OCI-LY3 (cell line): ENCODE measurements at regions not wholly inside any gene's neighbourhood (a gene's known extent, or its start where the extent isn't known, plus 50 kb on each side); places are given as distances from the start of the nearest gene placed in this dataset.

ENCODE experiments used
- H2AFZ ChIP-seq: fragments of 200-600, 300-600 bp; shearing (Covaris generic); 2 replicates; pipeline ENCODE4 v1.6.0; 2014; ENCODE audit warnings: antibody characterized with exemption, low read depth, low read length
- H3K27ac ChIP-seq: fragments of 200-600, 300-600 bp; sonication (generic); 2 replicates; pipeline ENCODE4 v1.5.1; 2014; ENCODE audit warnings: mild to moderate bottlenecking, low read length, moderate library complexity, mixed read lengths
- H3K27me3 ChIP-seq: fragments of 200-600, 300-600 bp; sonication (generic); 2 replicates; pipeline ENCODE4 v1.6.1; 2014; ENCODE audit warnings: low read depth, low read length, mixed read lengths
- H3K36me3 ChIP-seq: fragments of 200-600, 300-600 bp; sonication (generic); replicated peaks from 2 replicates; pipeline ENCODE3; 2014; ENCODE audit warnings: low read depth, low read length, mixed read lengths
- H3K4me1 ChIP-seq: fragments of 300-600, 200-600 bp; sonication (generic); 2 replicates; pipeline ENCODE4 v1.6.1; 2014; ENCODE audit warnings: low read length, mixed read lengths
- H3K4me2 ChIP-seq: fragments of 200-600, 300-600 bp; sonication (generic); 2 replicates; pipeline ENCODE4 v1.6.1; 2014; ENCODE audit warnings: low read length, mixed read lengths
- H3K4me3 ChIP-seq: fragments of 300-600, 200-600 bp; sonication (generic); 2 replicates; pipeline ENCODE4 v1.5.1; 2014; ENCODE audit warnings: antibody characterized with exemption, mild to moderate bottlenecking, low read length, moderate library complexity
- H3K79me2 ChIP-seq: fragments of 300-600, 200-600 bp; shearing (Covaris generic); 2 replicates; pipeline ENCODE4 v1.6.1; 2014; ENCODE audit warnings: mild to moderate bottlenecking, low read length, mixed read lengths
- H3K9ac ChIP-seq: fragments of 300-600, 200-600 bp; shearing (Covaris generic); 2 replicates; pipeline ENCODE4 v1.6.0; 2014; ENCODE audit warnings: mild to moderate bottlenecking, low read length, moderate library complexity
- H3K9me3 ChIP-seq: fragments of 200-600, 300-600 bp; shearing (Covaris generic); 2 replicates; pipeline ENCODE4 v1.6.1; 2014; ENCODE audit warnings: low read length, mixed read lengths; ENCODE audit not compliant: insufficient read depth
- H4K20me1 ChIP-seq: fragments of 200-600, 300-600 bp; sonication (generic); 2 replicates; pipeline ENCODE4 v1.6.1; 2016; ENCODE audit warnings: low read length, mixed read lengths; ENCODE audit not compliant: insufficient read depth
- EZH2phosphoT487 ChIP-seq: fragments of 200-600 bp; shearing (Covaris generic); IDR thresholded peaks from 2 replicates; pipeline ENCODE4 v1.6.1; 2018; ENCODE audit warnings: antibody characterized with exemption, mixed run types, low read depth
- TF ChIP-seq, protein P1 (sequence below): fragments of 200-600, 300-600 bp; sonication (generic); IDR thresholded peaks from 2 replicates; pipeline ENCODE4 v1.5.1; 2014; ENCODE audit warnings: antibody characterized with exemption, low read length, low read depth

DNA sequence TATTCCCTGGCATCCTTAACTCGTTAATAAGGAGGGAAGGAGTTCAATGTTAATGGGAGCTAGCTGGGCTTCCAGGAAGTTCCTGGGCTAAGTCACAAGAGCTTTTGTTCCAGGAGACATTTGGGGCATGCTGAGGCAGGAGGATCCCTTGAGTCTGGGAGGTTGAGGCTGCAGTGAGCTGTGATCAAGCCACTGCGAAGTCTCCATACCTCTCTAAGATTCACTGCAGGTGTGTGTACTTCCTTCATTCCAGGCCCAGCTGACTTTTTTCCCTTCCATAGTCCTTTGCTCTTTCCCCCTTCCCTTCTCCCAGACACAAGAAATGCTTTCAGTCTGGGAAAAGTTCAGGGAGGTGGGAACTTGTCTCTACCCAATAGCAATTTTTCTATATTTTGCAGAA lies 489.8 kb downstream of the NPIPA7 start:
- Histone ChIP-seq H3K9ac (no peak overlapping the region), H4K20me1 (no peaks in the 10 kb centered on the region), H3K4me3 (no peak overlapping the region), H3K9me3 (no peaks in the 10 kb centered on the region), H3K27me3 (peaks cover 34% of the 10 kb centered on the region; the same call in 1 of the 2 replicates), H3K4me1 (no peaks in the 10 kb centered on the region), H3K36me3 (no peaks in the 10 kb centered on the region), H3K27ac (no peak overlapping the region), H3K4me2 (no peak overlapping the region), H2AFZ (no peak overlapping the region), H3K79me2 (no peaks in the 10 kb centered on the region)
- TF ChIP-seq, protein P1, sequence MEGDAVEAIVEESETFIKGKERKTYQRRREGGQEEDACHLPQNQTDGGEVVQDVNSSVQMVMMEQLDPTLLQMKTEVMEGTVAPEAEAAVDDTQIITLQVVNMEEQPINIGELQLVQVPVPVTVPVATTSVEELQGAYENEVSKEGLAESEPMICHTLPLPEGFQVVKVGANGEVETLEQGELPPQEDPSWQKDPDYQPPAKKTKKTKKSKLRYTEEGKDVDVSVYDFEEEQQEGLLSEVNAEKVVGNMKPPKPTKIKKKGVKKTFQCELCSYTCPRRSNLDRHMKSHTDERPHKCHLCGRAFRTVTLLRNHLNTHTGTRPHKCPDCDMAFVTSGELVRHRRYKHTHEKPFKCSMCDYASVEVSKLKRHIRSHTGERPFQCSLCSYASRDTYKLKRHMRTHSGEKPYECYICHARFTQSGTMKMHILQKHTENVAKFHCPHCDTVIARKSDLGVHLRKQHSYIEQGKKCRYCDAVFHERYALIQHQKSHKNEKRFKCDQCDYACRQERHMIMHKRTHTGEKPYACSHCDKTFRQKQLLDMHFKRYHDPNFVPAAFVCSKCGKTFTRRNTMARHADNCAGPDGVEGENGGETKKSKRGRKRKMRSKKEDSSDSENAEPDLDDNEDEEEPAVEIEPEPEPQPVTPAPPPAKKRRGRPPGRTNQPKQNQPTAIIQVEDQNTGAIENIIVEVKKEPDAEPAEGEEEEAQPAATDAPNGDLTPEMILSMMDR = no peak
- TF ChIP-seq EZH2phosphoT487 = no peak

DNA sequence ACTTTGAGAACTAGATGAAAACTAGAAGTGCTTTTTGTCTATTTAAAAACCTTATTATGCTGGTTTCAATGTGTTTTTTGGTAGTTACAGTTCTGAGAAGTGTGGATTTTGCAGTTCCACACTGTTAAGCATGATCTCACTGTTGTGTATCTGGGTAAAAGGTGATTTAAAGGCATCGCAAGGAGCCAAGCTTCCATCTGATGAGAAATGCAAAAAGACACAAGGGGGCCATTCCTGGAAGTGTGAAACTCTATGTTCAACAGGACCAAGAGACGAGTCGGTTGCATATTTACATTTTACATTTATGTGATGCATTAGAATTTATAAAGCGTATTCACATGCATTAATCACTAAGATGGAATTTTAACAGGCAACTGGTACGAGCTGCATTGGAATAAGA lies 490.8 kb downstream of the NPIPA7 start:
- no peak overlapping the region for H3K4me3 ChIP-seq
- H3K9ac ChIP-seq = no peak overlapping the region
- H3K79me2 ChIP-seq = no peaks in the 10 kb centered on the region
- no peak for TF ChIP-seq EZH2phosphoT487
- TF ChIP-seq, protein P1 = no peak
- H3K9me3 ChIP-seq = no peaks in the 10 kb centered on the region
- peaks cover 38% of the 10 kb centered on the region; the same call in 1 of the 2 replicates for H3K27me3 ChIP-seq
- no peak overlapping the region for H3K27ac ChIP-seq
- H3K4me2 ChIP-seq = no peak overlapping the region
- no peaks in the 10 kb centered on the region for H3K36me3 ChIP-seq
- no peak overlapping the region for H2AFZ ChIP-seq
- no peaks in the 10 kb centered on the region for H4K20me1 ChIP-seq
- H3K4me1 ChIP-seq = no peaks in the 10 kb centered on the region

GRCh38 chr16:16871196-16871595 lies 492.3 kb downstream of the NPIPA7 start:
- no peak for TF ChIP-seq EZH2phosphoT487
- TF ChIP-seq, protein P1 = no peak
- Histone ChIP-seq H3K36me3 (no peaks in the 10 kb centered on the region), H3K9me3 (no peaks in the 10 kb centered on the region), H3K27me3 (peaks cover 38% of the 10 kb centered on the region; the same call in 1 of the 2 replicates), H3K4me2 (no peak overlapping the region), H3K4me1 (no peaks in the 10 kb centered on the region), H3K27ac (no peak overlapping the region), H4K20me1 (no peaks in the 10 kb centered on the region), H3K9ac (no peak overlapping the region), H3K79me2 (no peaks in the 10 kb centered on the region), H2AFZ (no peak overlapping the region), H3K4me3 (no peak overlapping the region)

- Histone ChIP-seq H3K4me3 (no peak overlapping the region), H3K4me1 (no peaks in the 10 kb centered on the region), H2AFZ (no peak overlapping the region), H3K36me3 (no peaks in the 10 kb centered on the region), H3K4me2 (no peak overlapping the region), H3K27me3 (peaks cover 13% of the 10 kb centered on the region; the same call in 1 of the 2 replicates), H3K9me3 (no peaks in the 10 kb centered on the region), H4K20me1 (no peaks in the 10 kb centered on the region), H3K27ac (no peak overlapping the region), H3K9ac (no peak overlapping the region), H3K79me2 (no peaks in the 10 kb centered on the region)
- TF ChIP-seq, protein P1 = no peak
- TF ChIP-seq EZH2phosphoT487 = no peak
These were observed 498.1 kb downstream of the NPIPA7 start for GRCh38 chr16:16877061-16877460.
